ENCODE measurements at regions not wholly inside any gene's neighbourhood (a gene's known extent, or its start where the extent isn't known, plus 50 kb on each side); places are given as distances from the start of the nearest gene placed in this dataset.

- peak; percentile 48 for DNase-seq
These were observed 164.8 kb downstream of the HAPSTR1 start for GRCh38 chr16:9256196-9256595.

DNA sequence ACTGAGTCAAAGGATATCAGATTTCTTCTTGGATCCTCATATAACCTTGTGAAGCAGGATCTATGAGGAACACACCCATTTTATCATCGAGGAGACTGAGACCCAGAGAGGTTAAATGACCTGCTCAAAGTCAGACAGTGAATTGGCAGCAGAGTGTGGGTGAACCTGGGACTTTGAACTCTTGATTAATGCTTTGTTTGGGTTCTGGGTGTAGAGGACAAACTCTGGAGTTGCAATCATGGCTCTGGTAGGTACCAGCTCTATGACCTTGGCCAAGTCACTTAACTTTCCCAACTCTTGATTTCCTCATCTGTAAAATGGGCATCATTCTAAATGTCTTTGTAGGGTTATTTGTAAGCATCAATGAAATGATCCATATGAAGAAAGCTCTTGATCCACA lies 166.4 kb downstream of the HAPSTR1 start:
- no peak for DNase-seq

DNA sequence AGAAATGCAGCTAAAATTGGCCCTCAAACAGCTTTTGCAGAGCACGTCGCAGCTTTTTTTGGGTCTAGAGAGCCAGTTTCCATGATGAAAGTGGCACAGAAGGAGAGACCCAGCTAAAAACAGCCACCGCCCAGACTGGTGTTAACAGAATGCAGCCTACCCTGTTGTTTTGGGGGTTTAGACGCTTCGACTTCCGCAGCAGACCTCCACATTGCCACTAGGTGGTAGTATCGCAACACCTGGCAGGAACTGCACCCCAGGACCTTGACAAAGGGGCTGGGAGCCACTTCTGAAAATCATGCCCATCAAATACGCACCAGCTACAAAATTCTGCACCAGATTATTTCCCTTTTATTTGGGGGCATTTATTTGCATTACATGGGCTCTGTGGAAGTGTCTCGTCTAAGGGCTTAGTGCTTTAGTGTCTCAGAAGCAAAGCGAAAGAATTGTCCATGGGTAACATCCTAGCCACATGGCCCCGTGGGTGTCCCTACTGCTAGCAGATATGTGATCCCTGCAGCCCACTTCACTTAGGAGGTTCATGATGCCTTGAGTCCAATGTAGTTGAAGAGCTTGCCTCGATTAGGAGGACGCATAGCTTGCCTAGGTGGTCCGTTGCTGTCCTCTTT lies 167.1 kb downstream of the HAPSTR1 start:
- peak; percentile 50 for DNase-seq

DNA sequence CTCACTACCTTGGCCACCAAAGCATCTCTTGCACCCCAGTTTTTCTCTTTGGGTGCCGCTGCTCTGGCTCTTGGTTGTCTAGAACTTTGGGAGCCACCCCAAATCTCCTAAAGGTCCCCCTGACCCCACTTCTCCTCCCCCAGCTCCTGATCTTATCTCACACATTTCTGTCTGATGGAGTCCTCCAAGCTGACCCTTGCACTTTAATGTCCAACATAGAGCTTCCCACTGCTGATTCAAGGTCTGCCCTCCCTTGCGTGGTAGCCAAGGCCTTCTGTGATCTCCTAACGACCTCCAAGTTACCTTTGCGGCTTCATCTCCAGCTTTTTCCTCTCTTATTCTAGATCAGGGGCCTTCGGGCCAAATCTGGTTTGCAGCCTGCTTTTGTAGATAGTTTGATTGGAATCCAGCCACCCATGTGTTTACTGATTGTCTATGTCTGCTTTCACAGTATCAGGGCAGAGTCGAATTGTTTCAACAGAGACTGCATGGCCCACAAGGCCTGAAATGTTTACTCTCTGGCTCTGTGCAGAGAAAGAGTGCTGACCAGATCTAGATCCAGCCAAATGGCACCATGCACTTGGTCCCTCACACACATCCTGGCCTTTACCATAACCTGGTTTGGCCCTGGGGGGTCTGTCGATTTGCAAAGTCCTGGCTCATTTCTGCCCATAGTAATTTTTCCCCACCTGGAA lies 168.6 kb downstream of the HAPSTR1 start:
- DNase-seq, result no peak

DNA sequence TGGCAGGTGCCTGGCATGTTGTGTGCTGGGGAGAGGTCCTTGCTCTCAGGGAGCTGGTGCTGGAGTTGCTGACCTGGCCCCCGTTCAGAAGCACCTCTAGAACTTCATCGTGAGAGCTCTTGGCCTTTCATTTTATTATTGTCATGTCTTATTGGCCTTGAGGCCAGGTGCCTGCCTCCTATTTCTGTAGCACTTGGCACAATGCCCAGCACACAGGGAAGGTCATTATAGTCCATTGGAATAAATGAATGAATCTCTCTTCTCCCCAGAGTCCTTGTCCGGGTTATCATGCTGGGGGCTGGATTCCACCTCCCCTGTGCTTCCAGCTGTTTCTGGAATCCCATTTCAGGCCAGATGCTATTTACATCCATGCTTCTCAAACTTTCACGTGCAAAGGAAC lies 169.2 kb downstream of the HAPSTR1 start:
- no peak for DNase-seq

- DNase-seq, result no peak
These were observed 169.9 kb downstream of the HAPSTR1 start for GRCh38 chr16:9261376-9261775.

DNA sequence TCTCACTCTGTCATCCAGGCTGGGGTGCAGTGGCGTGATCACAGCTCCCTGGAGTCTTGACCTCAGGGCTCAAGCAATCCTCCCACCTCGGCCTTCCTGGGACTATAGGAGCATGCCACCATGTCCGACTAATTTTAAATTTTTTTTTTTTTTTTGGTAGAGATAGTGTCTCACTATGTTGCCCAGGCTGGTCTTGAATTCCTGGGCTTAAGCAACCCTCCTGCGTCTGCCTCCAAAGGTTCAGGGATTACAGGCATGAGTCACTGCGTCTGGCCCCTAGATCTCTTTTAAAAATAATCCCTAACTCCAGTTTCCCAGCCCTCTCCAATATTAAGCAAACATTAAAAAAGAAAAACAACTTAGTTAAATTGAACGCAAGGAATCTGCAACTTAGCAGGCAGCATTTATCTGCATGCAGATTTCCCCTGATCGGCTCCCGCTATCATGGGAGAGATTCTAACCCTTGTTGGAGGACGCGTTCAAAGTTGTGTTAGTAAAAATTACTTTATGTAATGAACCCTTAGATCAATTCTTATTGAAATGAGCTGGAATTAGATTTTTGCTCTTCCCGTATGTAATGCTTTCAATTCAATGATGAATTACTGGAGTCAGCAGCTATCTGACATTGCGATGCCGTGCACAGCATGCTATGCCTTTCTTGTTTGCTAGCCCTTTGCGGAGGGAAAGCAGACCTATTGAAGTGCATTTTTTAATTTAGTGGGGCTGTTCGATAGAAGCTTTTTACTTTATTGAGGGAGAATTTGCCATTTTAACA lies 171.7 kb downstream of the HAPSTR1 start:
- DNase-seq, result no peak

- DNase-seq, result no peak
These were observed 172.6 kb downstream of the HAPSTR1 start for GRCh38 chr16:9264067-9264466.

- no peak for DNase-seq
These were observed 177.0 kb downstream of the HAPSTR1 start for GRCh38 chr16:9268446-9268845.

DNA sequence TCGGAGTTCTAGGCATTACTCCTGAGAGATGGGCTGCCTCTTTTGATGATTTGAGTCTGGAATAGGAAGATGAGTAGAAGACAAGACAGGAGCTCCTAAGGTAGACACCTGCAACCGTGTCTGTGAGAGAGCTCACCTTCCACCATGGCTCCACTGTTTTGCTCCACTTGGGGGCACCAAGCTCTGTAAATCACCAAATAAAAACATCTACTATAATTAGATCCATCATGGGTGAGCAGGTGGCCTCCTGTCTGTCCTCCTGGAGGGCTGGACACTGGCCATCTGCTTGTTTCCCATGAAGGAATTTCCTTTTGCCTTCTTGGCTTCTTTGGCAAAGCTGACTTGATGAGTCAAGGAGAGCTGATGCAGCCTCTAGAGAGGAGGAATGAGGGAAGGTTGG lies 179.0 kb downstream of the HAPSTR1 start:
- no peak for DNase-seq

DNA sequence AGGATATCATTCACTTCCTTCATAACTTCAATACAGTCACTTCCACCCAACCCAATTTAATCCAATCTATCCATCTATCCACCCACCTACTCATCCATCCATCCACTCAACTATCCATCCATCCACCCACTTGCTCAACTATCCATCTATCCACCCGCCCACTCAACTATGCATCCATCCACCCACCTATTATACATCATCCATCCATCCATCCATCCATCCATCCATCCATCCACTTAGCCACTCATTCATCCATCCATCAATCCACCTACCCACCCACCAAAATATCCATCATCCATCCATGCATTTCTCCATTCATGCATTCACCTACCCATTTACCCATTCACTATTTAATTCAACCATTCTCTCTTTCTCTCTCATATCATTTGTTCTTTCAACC lies 179.5 kb downstream of the HAPSTR1 start:
- no peak for DNase-seq

DNA sequence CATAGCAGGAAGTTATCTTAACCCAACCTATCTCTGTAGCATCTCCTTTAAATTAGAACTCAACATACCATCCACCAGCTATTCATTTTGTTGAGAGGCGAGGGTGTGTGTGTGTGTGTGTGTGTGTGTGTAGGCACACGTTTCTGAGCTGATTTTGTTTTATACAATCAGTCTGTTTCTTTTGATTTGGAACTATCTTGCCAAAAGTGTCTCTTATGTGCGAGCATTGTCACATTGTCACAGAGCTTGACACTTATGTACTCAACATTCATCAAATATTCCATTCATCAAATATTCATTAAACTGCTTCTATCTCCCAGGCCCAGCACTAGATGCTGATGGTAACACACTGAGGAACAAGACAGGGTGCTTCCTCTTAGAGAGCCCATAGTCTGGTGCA lies 180.4 kb downstream of the HAPSTR1 start:
- DNase-seq, result no peak

GRCh38 chr16:9275377-9275776 lies 183.9 kb downstream of the HAPSTR1 start:
- DNase-seq, result no peak

DNA sequence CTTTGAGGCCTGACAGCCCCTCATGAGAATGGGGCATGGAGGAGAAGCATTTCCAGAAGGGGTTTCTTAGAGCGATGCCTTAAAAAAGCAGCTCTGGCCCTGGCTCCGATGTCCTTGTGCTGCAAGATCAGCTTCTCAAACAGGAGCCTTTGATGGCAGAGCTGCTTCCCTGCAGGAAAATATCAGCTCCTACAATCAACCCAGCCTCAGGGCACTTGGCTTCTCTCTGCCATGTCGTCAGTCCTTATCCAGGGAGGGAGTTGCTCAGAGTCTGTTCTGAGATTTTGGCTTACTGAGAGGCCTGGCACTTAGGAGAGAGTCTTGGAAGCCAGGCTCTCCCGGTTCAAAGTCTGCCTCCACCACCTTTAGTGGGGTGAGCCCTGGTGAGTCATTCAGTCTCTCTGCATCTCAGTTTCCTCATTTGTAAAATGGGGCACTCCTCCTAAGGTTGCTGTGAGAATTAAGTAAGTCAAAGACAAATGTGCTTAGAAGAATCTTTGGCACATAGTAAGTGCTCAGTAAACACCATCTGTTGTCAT lies 184.4 kb downstream of the HAPSTR1 start:
- DNase-seq, result no peak

DNA sequence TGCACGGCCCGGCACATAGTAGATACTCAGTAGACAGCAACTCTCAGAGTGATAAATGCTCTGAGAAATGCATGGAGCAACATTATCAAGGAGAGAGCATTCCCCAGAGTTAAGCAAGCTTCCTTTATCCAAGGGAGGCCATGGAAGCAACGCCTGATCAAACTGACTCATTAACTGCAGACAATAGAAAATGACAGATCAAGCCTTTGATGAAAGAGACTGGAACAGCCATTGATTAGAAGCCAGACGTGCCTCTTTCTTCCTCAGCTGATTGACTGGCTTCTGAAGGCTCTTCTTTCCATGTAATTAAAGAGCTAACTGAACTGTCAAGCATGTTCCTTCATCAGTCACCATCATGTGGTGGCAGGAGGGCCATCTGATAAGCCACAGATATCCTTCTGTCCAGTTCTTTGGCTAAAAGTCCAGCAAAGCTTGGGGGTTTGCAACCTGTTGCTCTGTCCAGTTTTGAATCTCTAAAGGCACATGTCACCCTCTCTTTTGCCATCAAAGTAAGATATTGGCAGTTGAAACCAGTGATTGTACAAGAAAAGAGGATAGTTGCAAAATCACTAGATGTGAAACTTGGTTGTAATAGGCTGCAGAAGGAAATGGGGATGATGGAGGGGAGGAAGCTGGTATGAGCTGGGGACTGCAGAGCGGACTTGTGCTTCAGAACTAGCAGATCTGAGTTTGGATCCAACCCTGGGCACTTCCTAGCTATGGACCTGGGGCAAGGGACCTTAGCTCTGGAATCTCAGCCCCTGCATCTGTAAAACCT lies 188.0 kb downstream of the HAPSTR1 start:
- no peak for DNase-seq

DNA sequence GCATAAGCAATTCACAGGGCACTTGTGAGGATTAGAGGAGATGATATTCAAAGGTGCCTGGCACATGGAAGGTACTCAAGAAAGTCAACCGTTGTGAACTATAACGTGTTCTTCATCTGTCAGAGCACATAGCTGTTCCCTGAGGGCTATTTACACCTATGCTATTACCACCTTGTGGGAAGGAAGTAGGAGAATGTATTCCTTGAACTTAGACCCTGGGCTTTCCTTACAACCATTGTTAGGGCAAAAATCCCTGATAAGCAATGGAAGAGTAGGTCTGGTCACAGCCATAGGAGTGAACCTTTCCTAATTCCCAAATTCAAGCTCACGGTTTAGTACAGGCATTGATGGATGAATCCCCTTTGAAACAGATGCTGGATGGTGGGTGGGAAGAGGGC lies 188.6 kb downstream of the HAPSTR1 start:
- no peak for DNase-seq

GRCh38 chr16:9286930-9287329 lies 195.5 kb downstream of the HAPSTR1 start:
- DNase-seq, result no peak

- no peak for DNase-seq
These were observed 204.8 kb downstream of the HAPSTR1 start for GRCh38 chr16:9296271-9296590.

DNA sequence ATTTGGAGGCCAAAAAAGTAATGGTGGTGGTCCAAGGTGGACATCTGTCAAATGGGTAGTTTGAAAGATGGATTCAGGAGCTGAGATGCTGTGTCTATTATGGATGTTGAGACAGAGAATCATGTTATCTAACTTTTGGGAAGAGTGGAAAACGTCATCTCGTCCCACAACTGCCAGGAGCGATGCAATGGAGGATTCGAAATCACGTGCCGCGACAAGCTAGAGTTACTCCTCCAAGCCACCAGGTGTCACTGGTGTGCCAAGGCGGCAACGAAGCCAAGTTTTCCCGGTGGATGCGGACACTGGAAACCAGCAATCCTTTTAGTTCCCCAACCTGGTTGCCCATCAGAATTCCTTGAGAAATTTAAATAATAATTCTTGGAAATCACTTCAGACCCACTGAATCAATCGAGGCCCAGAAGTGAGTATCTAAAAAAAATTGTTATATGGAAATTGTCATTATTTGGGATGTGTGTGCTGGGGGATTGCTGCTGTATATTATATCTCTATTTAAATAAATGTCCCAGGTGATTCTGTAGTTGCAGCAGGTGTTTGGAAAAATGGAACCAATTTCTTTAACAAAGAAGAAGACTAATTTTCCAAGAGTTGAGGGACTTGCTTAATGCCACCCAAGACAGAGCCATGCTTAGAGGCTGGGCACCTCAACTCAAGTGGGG lies 206.1 kb downstream of the HAPSTR1 start:
- no peak for DNase-seq

DNA sequence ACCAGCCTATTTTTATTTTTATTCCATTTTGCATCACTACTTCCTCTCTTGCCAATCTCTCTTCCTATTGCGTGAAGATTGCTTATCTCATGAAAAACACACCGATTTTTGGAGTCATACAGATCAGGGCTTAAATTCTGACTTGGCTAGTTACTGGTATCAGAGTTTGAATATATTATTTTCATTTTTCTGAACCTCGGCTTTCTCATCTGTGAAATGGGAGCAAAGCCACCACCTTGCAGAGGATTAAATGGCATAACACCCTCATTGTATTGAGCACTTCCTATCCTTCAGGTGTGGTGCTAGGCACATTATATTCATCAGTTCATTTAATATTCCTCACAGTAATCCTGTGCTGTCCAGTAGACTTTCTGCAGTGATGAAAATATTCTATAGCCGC lies 208.8 kb downstream of the HAPSTR1 start:
- no peak for DNase-seq

DNA sequence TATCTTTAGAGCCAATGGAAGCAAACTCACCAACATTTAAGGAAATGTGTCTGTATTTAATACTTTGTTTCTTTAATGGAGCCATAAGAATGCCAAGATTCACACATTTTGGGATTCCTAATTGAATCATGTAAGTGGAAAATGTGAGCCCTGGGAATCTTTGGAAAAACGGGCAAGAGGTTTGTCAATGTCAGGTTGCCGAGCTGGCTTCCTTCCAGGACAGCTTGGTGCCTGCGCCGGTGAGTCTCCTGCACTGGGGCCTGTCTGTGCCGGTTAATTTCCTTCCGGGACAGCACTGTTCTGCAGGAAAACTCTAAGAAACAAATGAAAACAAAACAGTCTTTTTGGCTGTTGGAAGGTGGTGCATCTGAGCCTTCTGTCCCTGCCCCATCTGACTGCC lies 210.6 kb downstream of the HAPSTR1 start:
- DNase-seq, result no peak

GRCh38 chr16:9306753-9307152 lies 215.3 kb downstream of the HAPSTR1 start:
- DNase-seq, result no peak

- DNase-seq, result no peak
These were observed 216.0 kb downstream of the HAPSTR1 start for GRCh38 chr16:9307446-9307845.
